ENCODE measurements at regions not wholly inside any gene's neighbourhood (a gene's known extent, or its start where the extent isn't known, plus 50 kb on each side); places are given as distances from the start of the nearest gene placed in this dataset.
"Not testable (repeated sequence)": the region's sequence is repeated elsewhere in the genome, so short reads cannot be mapped to it uniquely, and the experiment has no call there.

DNA sequence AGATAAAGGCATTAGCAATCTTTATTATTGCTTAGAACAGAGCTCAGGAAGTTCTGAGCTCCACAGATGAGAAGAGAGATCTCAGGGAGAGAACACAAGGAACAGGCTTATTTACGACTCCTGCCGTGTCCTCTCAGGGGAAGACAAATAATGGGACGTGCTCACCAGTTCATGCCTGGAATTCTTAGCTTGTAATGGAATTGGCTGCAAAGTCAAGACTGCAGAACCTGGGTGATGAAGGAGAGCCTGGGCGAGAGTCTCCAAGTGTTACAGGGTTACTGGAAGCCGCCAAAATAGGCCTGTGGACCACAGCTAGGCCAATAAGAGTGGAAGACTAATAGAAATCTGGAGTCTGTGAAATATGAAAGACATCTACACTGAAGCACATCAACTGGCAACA, 174.5 kb upstream of the ADAMTSL1 start:
- no peak for DNase-seq

DNA sequence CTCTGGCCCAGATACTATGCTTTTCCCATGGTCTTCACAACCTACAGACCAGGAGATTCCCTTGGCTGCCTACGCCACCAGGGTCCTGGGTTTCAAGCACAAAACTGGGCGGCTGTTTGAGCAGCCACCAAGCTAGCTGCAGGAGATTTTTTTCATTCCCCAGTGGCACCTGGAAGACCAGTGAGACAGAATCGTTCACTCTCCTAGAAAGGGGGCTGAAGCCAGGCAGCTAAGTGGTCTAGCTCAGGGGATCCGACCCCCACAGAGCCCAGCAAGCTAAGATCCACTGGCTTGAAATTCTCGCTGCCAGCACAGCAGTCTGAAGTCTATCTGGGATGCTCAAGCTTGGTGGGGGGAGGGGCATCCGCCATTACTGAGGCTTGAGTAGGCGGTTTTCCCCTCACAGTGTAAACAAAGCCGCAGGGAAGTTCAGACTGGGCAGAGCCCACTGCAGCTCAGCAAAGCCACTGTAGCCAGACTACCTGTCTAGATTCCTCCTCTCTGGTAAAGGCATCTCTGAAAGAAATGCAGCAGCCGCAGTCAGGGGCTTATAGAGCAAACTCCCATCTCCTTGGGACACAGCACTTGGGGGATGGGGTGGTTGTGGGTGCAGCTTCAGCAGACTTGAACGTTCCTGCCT, 168.7 kb upstream of the ADAMTSL1 start:
- DNase-seq = not testable (repeated sequence)

DNA sequence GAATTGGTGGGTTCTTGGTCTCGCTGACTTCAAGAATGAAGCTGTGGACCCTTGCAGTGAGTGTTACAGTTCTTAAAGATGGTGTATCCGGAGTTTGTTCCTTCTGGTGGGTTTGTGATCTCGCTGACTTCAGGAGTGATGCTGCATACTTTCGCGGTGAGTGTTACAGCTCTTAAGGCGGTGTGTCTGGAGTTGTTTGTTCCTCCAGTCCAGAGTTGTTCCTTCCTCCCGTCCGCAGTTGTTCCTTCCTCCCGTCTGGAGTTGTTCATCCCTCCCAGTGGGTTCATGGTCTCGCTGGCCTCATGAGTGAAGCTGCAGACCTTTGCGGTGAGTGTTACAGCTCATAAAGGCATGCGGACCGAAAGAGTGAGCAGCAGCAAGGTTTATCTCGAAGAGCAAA, 159.6 kb upstream of the ADAMTSL1 start:
- DNase-seq = no peak

DNA sequence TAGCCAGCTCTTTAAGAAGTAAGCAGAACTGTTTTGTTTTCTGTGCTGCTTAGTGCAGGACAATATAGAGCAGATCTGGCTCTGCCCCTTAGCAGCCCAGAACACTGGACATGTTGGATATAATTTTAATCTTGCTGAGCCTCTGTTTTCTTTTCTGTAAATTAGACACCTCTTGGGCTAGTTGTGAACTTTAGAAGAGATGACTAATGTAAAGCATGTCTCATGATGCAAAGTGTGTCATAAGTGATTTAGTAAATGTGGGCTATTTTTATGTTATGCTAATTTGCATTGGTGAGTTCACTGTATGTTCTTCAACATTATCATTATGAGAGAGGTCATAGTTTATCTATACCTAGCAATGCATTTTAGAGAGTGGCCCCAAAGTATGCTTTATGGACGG, 156.1 kb upstream of the ADAMTSL1 start:
- no peak for DNase-seq

DNA sequence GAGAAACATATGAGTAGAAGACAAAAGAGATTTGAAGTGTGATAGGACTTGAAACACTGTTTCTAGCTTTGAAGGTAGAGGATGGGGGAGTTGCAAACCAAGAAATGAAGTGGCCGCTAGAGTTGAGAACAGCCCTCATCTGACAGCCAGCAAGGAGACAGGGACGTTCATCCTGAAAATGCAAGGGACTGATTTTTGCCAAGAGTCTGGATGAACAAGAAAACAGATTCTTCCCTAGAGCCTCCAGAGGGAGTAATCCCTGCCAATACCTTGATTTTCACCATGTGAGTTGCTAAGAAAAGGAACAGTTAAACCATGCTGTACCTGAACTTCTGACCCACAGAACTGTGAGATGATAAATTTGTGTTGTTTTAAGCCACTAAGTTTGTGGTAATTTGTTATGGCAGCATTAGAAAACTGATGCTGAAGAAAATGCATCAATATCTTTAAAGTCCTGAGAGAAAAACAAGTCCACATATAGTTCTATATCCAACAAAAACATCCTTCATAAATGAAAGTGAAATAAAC, 154.0 kb upstream of the ADAMTSL1 start:
- DNase-seq = no peak

DNA sequence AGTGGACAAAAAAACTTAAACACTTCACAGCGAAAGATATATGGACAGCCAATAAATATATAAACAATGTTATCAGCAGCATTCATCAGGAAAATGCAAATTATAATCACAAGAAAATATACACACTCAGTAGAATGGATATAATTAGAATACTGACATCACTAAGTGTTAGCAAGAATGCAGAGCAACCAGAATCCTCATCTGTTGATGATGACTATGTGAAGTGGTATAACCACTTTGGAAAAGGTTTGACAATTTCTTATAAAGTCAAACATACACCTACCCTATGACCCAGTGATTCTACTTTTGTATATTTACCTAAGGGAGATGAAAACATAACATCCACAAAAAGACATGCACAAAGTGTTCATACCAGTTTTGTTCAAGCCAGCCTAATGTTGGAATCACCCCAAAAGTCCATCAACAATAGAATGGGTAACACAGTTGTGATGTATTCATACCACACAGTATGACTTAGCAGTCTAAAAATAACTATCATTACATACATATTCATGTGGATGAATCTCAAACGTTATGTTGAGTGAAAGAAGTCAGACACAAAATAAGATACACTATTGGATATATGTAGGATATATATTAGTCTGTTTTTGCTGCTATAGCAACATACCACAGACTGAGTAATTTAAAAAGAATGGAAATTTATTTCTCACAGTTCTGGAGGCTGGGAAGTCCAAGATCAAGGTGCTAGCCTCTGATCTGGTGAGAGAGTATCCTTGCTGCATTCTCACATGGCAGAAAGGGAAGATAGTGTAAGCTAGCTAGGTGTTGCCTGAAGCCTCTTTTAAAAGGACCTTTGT, 148.8 kb upstream of the ADAMTSL1 start:
- no peak for DNase-seq

DNA sequence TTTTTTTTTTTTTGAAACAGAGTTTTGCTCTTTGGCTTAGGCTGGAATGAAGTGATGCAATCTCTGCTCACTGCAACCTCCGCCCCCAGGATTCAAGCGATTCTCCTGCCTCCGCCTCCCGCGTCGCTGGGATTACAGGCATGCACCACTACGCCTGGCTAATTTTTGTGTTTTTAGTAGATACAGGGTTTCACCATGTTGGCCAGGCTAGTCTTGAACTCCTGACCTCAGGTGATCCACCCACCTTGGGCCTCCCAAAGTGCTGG, 148.3 kb upstream of the ADAMTSL1 start:
- DNase-seq = not testable (repeated sequence)

DNA sequence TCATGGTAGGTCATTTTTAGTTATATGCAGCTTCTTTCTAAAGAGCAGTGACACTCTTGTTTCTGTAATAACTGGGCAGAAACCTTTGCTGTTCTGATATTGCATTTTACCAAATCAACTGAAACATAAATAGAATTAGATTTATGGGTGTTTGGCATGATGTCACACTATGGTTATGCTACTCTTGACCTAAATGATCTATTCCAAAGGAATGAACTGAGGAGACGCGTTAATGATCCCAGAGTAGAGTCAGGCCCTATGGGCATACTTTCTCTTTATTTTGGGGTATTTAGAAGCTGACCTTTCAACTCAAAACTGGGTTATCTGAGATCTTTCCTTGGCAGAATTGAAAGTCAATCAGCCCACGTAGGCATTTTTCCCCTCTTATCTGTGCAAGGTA, 146.8 kb upstream of the ADAMTSL1 start:
- DNase-seq = no peak

DNA sequence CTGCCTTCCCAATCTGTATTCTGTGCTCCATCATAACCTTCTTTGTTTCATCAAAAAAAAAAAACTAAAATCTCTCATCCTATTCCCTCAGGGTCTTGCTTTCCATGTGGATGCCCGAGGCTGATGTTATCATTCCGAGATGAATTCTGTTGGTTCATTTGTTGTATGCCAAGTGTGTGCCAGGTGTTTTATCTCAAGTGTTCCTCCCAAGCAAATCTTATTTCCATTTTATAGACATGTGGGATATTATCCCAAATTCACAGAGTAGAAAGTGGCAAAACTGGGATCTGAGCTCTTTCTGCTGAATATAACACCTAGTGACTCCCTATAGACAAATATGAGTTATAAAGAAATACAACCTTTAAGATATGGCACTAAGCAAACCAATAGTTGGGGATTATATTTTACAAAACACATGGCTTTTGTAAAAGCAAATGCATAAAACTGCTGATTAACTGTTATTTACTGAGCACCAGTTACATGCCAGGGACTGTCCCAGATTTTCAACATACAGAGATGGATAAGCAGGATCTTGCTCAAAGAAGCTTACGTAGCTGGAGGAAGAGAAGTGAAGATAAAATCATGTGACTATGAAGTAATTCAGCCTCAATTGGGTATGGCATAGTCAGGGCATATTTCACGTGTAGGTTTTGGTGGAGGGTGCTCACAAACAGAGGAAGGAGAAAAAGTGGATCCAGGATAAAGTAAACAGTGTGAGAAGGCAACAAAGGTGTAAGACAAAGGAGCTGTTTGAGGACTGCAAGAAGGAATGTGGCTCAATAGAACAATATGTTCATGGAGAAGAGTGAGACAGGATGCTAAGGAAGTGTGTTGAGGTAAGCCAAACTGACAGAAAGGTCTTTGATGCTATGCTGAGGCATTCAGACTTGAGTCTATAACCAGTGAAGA, 143.3 kb upstream of the ADAMTSL1 start:
- DNase-seq = no peak

DNA sequence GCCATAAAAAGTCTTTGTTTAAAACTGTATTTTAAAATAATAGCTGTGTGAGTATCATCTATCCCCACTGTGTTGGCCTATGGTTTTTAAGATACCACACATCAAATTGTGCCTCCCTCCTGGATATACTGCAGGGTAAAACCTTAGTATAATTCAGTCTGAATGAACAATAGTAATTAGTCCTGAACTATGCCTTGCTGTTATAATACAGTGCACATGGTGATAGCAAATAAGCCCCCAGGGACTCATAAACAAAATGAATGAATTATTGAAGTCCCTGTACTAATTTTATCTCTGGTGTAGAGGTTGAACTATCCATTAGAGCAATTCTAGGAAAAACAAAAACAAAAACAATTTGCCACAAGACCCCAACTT, 142.7 kb upstream of the ADAMTSL1 start:
- DNase-seq = no peak

DNA sequence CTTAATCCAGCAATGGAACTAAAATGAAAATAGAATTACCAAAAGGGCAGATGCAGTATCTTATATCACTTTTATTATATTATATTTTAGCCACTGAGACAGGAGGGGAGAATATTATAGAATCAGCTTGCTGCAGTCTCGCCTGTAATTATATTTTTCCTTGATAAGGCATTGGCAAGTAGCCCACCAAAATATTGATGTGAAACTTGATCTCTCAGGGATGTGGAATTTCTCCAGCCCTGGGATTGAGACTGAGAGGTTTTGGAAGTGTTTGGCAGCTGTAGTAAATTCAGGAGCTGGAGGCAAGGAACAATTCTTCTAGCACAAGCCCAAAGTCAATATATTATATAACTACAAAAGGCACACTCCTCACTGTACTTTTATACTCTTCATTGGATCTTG, 142.1 kb upstream of the ADAMTSL1 start:
- no peak for DNase-seq

DNA sequence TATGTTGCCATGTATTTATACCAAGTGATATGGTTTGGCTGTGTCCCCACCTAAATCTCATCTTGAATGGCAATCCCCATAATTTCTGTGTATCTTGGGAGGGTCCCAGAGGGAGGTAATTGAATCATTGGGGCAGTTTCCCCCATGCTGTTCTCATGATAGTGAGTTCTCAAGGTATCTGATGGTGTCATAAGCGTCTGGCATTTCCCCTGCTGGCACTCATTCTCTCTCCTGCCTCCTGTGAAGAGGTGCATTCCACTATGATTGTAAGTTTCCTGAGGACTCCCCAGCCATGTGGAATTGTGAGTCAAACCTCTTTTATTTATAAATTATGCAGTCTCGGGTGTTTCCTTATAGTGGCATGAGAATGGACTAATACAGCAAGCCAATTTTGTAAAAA, 140.8 kb upstream of the ADAMTSL1 start:
- DNase-seq = no peak

DNA sequence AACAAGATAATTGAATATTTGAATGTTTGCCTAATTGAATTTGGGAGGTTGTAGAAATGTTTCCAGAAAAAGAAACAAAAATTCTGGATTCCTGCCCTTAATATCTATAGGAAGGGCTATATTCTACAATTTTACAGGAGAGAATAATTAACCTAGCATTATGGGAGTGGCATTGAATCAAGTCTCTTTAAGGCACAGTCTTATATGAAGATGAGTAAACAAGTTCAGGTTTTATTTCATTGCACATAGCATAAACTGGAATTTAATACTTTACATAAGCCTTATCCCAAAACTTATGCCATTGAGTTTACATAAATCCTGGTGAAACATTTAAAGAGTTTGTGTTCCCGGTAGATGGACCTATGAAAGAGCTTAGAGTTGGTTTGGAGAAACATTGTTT, 138.1 kb upstream of the ADAMTSL1 start:
- DNase-seq = no peak

DNA sequence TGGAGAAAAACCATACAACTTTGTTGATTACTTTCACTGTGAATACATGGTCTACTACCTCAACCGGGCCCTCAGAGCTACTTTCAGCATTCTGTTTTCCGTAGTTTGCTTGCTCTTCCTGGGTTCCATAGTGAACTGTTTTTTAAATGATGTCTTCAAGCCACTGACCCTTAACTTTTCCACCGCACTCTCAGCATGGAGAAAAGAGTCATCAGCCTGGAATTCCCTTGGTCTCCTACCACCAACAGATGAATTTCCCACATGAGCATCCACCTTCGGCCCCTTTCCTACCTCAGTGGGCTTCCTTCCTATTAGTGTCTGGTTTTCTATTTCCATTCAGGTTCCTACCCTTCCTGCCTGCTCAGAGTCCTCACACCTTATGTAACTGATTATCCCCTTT, 135.9 kb upstream of the ADAMTSL1 start:
- no peak for DNase-seq

DNA sequence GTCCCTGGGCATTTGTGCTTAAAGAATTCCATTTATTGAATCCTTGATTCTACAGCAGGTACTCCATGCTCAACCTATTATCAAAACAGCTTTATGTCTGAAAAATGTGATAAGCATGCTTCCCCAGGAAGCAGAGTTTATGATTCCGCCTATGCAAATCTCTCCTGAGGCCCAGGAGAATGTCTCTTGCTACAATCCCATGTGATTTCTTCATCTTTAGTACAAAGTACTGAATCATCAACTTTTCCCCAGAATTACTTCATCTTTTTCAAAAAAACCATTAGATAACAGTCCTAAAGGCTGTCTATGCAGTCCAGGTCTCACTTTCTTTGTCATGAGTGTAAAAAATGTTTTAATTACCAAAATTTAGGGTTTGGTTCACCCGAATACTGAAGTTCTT, 130.2 kb upstream of the ADAMTSL1 start:
- DNase-seq = no peak

DNA sequence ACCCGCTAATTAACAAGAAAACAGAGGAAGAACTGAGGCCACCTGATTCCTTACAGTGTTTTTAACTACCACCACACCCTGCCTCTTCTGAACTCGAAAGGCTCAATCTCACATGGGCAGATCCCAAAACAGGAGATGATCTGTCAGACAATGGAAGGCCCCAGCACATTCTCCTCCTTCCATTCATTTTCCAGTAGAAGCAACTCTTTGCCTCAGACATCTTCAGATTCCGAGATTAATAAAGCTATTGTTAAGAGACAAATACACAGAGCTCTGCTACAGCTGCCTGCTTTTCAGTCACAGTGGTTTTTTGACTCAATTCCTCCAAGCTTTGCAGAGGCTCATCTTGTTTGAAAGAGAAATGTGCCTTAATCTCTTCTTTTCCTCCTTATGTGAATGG, 127.2 kb upstream of the ADAMTSL1 start:
- no peak for DNase-seq

DNA sequence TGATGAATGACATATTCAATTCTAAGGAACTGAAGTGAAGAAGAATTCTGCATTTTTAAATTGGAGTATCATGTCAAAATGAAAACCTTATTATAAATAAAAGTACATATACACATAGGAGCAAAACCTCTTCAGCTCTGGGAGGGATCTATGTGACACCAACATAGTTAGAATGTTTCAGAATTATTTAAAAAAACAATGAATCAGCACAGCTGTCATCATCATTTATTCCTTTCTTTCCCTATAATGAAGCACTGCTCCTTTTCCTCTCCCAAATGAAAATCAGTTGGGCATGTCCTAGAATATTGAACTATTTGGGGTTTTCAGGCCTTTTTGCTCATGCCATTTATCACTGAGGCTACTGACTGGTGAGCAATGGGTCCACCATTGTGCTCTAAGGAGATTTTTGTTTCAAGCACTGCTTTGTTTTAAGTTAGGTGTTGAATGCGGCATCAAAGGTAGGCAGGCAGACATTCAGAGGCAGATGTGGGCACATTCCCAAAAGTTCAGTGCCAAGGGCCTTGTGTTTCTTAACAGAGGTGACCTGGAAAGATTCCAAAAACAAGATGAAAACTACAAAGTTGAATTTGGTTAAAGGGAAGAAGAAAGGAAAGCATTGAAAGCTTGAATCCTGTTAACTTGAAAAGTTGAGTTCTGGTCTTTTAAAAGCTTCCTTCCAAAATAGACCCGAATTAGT, 126.4 kb upstream of the ADAMTSL1 start:
- DNase-seq = no peak

DNA sequence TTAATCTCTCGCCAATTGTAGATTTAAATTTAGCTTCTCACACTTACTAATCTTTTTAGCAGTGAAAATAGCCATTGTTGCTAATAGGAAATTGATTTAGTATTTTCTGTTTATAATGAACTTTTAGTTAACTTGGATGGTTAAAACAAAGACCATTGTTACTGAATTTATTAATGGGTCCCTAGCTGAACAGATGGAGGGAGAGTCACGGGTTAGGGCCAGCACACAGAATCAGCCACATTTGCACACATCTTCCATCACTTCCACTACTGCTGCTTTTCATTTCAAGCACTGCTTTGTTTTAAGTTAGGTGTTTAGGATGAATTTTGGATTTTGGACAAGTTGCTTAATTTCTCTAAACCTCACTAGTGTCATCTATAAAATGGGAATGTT, 125.9 kb upstream of the ADAMTSL1 start:
- no peak for DNase-seq

DNA sequence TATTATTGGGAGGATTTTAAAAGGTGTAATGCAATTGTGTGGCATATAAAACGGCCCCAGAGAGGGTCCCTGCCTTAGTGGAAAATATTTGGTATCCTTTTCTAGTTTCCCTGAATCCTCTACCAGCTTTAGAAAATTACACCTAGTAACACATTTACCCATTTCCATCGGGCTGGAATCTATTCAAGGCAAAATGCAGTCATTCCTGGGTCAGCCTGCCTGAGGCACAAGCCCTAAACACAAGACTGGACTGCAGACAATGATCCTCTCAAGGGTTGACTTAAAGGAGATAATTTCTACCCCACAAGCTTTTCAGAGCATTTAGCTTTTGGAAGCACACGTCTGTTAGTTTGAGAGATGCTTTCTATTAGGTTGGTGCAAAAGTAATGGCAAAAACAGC, 124.4 kb upstream of the ADAMTSL1 start:
- no peak for DNase-seq

DNA sequence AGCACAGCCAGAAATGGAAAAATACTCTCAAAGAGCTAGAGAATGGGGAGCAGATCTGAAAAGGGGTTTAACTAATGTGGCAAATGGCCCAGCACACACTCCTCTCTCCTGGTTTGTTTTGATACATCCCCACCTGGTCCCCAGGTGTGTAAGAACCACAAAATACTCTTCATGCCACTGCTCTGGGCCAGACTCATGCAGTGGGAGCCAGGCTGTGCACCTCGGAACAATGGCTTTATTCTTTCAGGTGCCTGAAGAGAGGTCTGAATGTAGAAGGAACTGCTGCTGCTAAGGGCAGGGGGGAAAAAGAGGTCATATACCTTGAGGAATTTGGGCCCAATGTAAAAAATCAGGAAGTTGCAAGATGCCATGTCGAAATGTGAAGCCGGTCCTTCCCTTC, 123.9 kb upstream of the ADAMTSL1 start:
- no peak for DNase-seq

DNA sequence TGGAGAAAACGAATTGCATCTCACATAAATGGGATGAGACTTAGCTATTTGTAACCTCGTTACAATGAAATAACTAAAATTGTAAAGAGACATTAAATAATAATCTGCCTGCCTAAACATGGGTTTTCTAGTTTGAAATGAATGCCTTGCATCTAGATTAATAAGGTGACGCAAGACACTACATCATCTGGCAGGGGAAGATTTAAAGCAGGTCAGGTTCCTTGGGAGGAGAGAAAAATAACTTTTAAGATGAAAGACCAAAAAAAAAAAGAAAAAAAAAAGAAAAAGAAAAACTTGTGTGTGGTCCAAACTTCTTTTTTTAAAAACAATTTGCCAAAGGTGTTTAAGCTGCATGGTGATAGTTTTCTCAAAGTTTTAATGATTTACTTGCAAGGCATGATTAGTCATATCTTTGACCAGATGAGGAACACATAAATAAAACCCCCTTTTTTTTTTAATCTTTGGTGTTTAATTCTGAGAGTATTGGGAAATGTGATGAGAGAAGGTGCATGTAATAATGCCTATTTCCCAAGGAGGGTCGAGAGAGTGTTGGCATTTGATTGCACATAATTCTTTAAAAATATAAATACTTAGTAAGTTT, 122.9 kb upstream of the ADAMTSL1 start:
- no peak for DNase-seq

DNA sequence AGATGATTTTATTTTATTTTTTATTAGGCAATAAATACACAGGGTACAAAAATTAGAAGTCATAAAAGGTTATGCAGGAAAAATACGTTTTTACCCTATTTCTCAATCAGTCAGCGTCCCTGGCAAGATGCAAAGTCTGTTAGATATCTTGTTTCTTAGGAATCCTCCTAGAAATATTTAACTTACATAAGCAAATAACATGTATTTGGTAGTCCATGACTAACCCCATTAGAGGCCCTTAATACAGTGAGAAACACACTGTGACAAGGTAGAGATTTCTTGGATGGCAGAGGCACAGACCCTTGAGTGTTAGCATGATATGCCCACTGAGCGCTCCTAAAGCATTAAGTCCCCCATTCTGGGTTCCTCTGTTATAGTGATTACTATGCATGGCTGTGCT, 121.2 kb upstream of the ADAMTSL1 start:
- DNase-seq = no peak

DNA sequence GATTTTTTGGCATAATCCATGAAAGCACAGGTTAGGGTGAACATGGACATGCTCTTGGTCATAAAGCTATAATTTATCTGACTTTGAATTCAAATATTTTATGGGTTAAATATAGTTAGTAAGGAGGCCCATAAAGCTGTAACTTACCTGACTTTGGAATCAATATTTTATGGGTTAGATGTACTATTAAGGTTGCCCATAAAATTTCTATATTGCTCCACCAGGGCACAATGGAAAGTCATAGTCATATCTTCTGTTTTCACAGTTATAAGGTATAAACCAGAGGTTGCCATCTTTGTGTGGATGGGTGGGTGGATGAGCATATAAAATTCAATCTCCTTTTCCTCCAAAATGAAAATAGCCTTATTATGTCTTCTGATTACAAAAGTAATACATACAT, 120.5 kb upstream of the ADAMTSL1 start:
- DNase-seq = no peak

Measured in effector CD8-positive, alpha-beta T cell (primary cell).